PC-3 (cell line): ENCODE measurements at regions not wholly inside any gene's neighbourhood (a gene's known extent, or its start where the extent isn't known, plus 50 kb on each side); places are given as distances from the start of the nearest gene placed in this dataset.

Experiments used
- CTCF ChIP-seq: fragments of 300-600 bp; sonication (generic); conservative IDR thresholded peaks from 2 replicates; pipeline ENCODE4 v1.5.1; 2017; ENCODE audit warnings: antibody characterized with exemption, low read depth, mild to moderate bottlenecking, low read length
- EZH2 ChIP-seq: fragments of 300-600 bp; sonication (generic); IDR thresholded peaks from one replicate; pipeline ENCODE4 v1.6.1; 2017; ENCODE audit warnings: antibody characterized with exemption, mild to moderate bottlenecking, low read length; ENCODE audit not compliant: unreplicated experiment
- EZH2phosphoT487 ChIP-seq: fragments of 300-600 bp; sonication (generic); IDR thresholded peaks from 2 replicates; pipeline ENCODE4 v1.6.1; 2018; ENCODE audit warnings: mild to moderate bottlenecking, antibody characterized with exemption, low read length, borderline replicate concordance

GRCh38 chr2:15863089-15863488, 77.3 kb upstream of the MYCN start:
- no peak for TF ChIP-seq EZH2
- no peak for TF ChIP-seq CTCF
- no peak for TF ChIP-seq EZH2phosphoT487
